ENCODE measurements at regions not wholly inside any gene's neighbourhood (a gene's known extent, or its start where the extent isn't known, plus 50 kb on each side); places are given as distances from the start of the nearest gene placed in this dataset.

DNA sequence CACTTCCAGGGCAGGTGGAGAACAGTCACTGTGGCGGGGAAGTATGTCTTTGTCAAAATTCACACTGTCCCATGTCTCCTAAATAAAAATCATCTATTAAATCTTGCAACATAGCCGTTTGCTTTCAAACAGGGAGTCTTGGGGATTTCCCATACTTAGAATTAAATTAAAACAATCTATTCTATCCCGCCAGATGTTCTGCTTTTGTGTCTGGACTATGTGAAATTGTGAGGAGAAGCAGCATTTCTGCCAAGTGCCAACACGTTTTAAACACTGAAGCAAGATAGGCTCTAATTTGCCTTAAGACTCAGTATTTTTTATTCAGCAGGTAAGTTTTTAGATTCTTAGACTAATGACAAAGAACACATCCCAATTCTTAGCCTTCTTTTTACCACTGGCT is 73.7 kb downstream of the SPATA31C2 start:
- TF ChIP-seq, protein P1, sequence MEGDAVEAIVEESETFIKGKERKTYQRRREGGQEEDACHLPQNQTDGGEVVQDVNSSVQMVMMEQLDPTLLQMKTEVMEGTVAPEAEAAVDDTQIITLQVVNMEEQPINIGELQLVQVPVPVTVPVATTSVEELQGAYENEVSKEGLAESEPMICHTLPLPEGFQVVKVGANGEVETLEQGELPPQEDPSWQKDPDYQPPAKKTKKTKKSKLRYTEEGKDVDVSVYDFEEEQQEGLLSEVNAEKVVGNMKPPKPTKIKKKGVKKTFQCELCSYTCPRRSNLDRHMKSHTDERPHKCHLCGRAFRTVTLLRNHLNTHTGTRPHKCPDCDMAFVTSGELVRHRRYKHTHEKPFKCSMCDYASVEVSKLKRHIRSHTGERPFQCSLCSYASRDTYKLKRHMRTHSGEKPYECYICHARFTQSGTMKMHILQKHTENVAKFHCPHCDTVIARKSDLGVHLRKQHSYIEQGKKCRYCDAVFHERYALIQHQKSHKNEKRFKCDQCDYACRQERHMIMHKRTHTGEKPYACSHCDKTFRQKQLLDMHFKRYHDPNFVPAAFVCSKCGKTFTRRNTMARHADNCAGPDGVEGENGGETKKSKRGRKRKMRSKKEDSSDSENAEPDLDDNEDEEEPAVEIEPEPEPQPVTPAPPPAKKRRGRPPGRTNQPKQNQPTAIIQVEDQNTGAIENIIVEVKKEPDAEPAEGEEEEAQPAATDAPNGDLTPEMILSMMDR (IDR thresholded peaks at IDR 0.05; ENCODE audit: low read length): no peak
- TF ChIP-seq EZH2phosphoT487 (IDR thresholded peaks at IDR 0.05; ENCODE audit: low read length): no peak
- TF ChIP-seq EZH2 (optimal IDR thresholded peaks at IDR 0.05; ENCODE audit: low read depth, low read length): no peak

Measured in MM.1S (cell line).